ENCODE measurements at regions not wholly inside any gene's neighbourhood (a gene's known extent, or its start where the extent isn't known, plus 50 kb on each side); places are given as distances from the start of the nearest gene placed in this dataset.
A peak's percentile ranks its signal among the peaks of the same experiment; 100 is the strongest.
"Not testable (repeated sequence)": the region's sequence is repeated elsewhere in the genome, so short reads cannot be mapped to it uniquely, and the experiment has no call there.

GRCh38 chr6:138656364-138657064 lies 117.1 kb upstream of the CCDC28A start:
- DNase-seq = peak; percentile 51 to 54

- DNase-seq = no peak
These were observed 116.5 kb upstream of the CCDC28A start for GRCh38 chr6:138657065-138657425.

GRCh38 chr6:138659998-138660397 lies 113.6 kb upstream of the CCDC28A start:
- no peak for DNase-seq

- DNase-seq = no peak
These were observed 111.1 kb upstream of the CCDC28A start for GRCh38 chr6:138662471-138662870.

GRCh38 chr6:138663892-138664291 lies 109.7 kb upstream of the CCDC28A start:
- no peak for DNase-seq

- DNase-seq = no peak
These were observed 108.8 kb upstream of the CCDC28A start for GRCh38 chr6:138664745-138665144.

DNA sequence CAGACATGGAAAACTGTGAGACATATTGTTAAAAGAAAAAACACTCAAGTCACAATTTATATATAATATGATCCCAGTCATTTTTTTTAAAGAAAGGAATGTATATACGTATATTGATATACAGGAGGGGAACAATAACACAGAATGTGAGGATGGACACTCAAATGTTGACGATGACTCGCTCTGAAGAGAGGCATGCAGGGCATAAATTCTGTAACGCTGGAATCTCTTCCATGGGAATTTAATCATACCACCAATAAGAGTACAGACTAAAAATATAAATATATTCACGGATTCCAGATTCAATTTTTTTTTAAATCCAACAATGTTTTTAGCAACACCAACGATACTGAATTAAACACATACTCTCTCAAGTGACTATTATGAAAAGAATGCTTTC lies 106.9 kb upstream of the CCDC28A start:
- DNase-seq = no peak

- no peak for DNase-seq
These were observed 106.2 kb upstream of the CCDC28A start for GRCh38 chr6:138667408-138667807.

GRCh38 chr6:138671351-138671750 lies 102.2 kb upstream of the CCDC28A start:
- no peak for DNase-seq

- peak; percentile 42 to 46 for DNase-seq
These were observed 100.1 kb upstream of the CCDC28A start for GRCh38 chr6:138673346-138674014.

DNA sequence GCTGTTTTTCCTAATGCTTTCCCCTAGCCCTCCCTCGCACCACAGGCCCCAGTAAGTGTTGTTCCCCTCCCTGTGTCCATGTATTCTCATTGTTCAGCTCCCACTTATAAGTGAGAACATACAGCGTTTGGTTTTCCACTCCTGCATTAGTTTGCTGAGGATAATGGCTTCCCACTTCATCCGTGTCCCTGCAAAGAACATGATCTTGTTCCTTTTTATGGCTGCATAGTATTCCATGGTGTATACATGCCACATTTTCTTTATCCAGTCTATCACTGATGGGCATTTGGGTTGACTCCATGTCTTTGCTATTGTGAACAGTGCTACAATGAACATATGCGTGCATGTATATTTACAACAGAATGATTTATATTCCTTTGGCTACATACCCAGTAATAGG lies 99.1 kb upstream of the CCDC28A start:
- DNase-seq = not testable (repeated sequence)

- DNase-seq = no peak
These were observed 96.0 kb upstream of the CCDC28A start for GRCh38 chr6:138677538-138677937.

GRCh38 chr6:138678168-138678567 lies 95.4 kb upstream of the CCDC28A start:
- DNase-seq = no peak

- no peak for DNase-seq
These were observed 93.5 kb upstream of the CCDC28A start for GRCh38 chr6:138680085-138680484.

DNA sequence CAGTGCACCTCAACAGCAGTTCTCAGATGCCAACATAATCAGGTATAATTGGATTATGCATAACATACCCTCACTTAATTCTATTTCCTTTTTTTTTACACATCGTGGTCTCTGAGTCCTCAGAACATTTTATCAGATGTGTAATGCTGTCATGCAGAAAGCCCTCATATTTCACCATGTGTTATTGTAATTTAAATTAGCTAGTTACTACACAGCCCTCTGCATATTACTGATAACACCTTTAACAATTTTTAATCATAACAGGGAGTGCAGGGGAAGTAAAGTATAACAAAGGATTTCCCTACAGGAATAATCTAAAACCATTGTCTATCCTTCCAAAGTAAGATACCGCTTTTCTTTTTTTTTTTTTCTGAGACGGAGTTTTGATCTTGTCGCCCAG lies 91.9 kb upstream of the CCDC28A start:
- no peak for DNase-seq

GRCh38 chr6:138682704-138683527 lies 90.7 kb upstream of the CCDC28A start:
- DNase-seq = peak; percentile 43 to 50

GRCh38 chr6:138685257-138685656 lies 88.3 kb upstream of the CCDC28A start:
- no peak for DNase-seq

DNA sequence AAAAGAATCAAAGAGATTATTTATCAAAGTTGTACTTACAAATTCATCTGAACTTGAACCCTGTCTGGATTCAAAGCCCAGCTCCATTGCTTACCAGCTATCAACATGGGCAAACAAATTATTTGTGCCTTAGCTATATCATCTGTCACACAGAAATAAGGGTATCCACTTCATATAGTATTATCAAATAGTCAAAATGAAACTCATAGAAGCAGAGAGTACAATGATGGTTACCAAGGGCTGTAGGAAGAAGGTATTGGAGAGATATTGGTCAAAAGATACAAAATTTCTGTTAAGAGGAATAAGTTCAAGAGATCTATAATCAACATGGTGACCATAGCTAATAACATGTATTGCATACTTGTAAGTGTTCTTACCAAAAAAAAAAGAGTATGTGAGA lies 87.8 kb upstream of the CCDC28A start:
- DNase-seq = no peak

DNA sequence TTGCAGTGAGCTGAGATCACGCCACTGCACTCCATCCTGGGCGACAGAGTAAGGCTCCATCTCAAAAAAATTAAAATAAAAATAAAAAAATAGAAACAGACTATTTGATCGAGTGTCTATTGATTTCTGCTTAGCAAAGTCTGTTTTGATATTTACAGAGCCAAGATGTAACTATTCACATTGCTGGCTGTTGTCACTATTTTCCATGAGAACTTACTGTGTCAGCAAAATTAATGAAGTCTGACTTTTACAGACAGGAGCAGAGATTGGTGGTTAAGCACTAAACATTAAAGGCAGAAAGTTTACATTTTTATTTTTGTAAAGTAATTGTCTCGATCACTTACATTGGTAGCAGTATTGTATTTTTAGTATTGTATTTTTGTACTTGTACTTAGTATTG lies 85.0 kb upstream of the CCDC28A start:
- no peak for DNase-seq

GRCh38 chr6:138689849-138690248 lies 83.7 kb upstream of the CCDC28A start:
- no peak for DNase-seq

- no peak for DNase-seq
These were observed 82.5 kb upstream of the CCDC28A start for GRCh38 chr6:138690975-138691594.

DNA sequence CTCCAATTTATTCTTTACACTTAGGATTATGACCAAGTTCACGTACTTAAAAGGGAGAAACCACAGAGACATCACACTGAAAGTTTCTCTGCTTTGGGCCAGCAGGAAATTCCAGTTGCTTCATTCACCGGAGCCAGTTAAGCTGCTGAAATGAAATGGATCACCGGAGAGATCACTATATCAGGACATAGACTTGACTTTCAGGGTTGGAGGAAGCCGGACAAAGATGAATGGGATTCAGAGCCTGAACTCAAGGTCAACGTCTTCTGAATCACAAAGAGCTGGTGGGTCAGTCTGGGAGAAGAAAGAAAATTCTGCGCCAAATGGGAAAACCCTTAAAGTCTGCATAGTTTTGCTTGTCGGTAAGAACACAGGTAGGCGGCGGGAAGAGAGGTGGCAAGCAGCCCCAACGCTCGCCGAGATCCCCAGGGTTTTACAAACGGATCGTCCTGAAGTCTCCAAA lies 81.9 kb upstream of the CCDC28A start:
- no peak for DNase-seq

Measured in right lung (tissue), 2 donors.